ENCODE measurements at regions not wholly inside any gene's neighbourhood (a gene's known extent, or its start where the extent isn't known, plus 50 kb on each side); places are given as distances from the start of the nearest gene placed in this dataset.
"Not testable (repeated sequence)": the region's sequence is repeated elsewhere in the genome, so short reads cannot be mapped to it uniquely, and the experiment has no call there.

DNA sequence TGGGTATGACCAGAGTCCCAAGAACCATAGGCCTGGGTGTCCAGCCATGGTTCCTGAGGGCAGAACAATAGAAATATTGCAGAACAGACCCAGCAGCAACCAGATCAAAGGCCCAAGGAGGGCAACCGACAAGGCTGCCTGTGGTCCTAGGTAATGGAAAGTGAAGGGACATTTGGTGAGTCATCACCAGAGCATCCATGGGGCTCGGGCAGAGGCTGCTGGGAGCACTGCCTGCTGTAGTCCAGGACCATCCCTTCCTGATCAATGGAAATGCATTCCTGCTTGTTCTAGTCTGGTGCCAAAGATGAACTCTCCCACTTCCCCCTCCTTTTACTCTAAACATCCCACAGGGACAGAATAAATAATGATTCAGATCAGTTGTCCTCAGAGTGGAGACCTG lies 172.8 kb upstream of the CACNA1E start:
- H3K9me3 ChIP-seq (ENCODE audit: low read depth, low read length), result no peaks in the 10 kb centered on the region
- no peaks in the 10 kb centered on the region for H3K4me1 ChIP-seq (ENCODE audit: insufficient read depth, low read length)
- peaks cover 12% of the 10 kb centered on the region for H3K27me3 ChIP-seq (ENCODE audit: insufficient read depth, low read length)
- H3K4me3 ChIP-seq (ENCODE audit: low read length), result no peak overlapping the region

GRCh38 chr1:181312946-181313345 lies 170.4 kb upstream of the CACNA1E start:
- H3K9me3 ChIP-seq (ENCODE audit: low read depth, low read length), result no peaks in the 10 kb centered on the region
- peaks cover 29% of the 10 kb centered on the region for H3K27me3 ChIP-seq (ENCODE audit: insufficient read depth, low read length)
- H3K4me3 ChIP-seq (ENCODE audit: low read length), result no peak overlapping the region
- no peaks in the 10 kb centered on the region for H3K4me1 ChIP-seq (ENCODE audit: insufficient read depth, low read length)

- Histone ChIP-seq H3K9me3 (ENCODE audit: low read depth, low read length) (no peaks in the 10 kb centered on the region), H3K27me3 (ENCODE audit: insufficient read depth, low read length) (peaks cover 34% of the 10 kb centered on the region), H3K4me3 (ENCODE audit: low read length) (no peak overlapping the region), H3K4me1 (ENCODE audit: insufficient read depth, low read length) (no peaks in the 10 kb centered on the region)
These were observed 169.9 kb upstream of the CACNA1E start for GRCh38 chr1:181313466-181313865.

DNA sequence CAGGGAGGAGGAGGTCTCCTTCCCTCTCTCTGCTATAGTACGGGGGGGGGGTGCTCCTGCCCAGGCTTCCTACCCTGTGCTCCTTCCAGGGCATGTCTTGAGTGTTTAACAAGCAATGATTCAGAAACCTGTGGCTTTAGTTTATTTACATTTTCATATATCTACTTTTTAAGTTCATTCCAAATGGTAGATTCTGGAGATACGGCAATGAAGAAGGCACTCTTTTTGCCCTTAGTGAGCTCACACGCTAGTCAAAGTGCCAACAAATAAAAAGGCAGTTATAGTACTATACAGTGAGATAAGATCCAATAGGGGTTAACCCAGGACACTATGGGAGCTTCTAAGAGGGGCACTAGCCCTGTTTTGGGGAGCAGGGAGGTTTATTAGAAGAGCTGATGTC lies 169.3 kb upstream of the CACNA1E start:
- no peak overlapping the region for H3K4me3 ChIP-seq (ENCODE audit: low read length)
- H3K27me3 ChIP-seq (ENCODE audit: insufficient read depth, low read length), result peaks cover 40% of the 10 kb centered on the region
- H3K4me1 ChIP-seq (ENCODE audit: insufficient read depth, low read length), result no peaks in the 10 kb centered on the region
- H3K9me3 ChIP-seq (ENCODE audit: low read depth, low read length), result no peaks in the 10 kb centered on the region

DNA sequence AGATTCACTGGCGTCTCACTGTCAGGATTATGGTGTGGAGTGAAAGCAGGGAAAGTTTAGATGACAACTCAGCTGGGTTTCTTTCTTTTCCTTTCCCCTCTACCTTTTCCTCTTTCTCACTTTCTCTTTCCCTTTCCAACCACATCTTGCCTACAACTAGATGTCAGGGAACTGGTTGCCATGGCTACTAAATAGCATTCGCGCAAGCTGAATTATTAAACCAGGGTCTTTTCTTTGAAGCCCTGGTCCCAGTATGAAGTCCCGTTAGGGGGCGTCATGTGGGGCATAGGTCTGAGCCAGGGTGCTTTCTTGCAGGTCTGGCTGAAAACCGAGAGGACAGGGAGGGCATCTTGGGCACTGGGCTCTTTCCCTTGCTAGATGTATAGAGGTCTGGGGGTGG lies 168.4 kb upstream of the CACNA1E start:
- Histone ChIP-seq H3K4me3 (ENCODE audit: low read length) (no peak overlapping the region), H3K27me3 (ENCODE audit: insufficient read depth, low read length) (peaks cover 49% of the 10 kb centered on the region), H3K4me1 (ENCODE audit: insufficient read depth, low read length) (no peaks in the 10 kb centered on the region), H3K9me3 (ENCODE audit: low read depth, low read length) (no peaks in the 10 kb centered on the region)

GRCh38 chr1:181317261-181317930 lies 165.9 kb upstream of the CACNA1E start:
- Histone ChIP-seq H3K4me3 (ENCODE audit: low read length) (no peak overlapping the region), H3K9me3 (ENCODE audit: low read depth, low read length) (no peaks in the 10 kb centered on the region), H3K4me1 (ENCODE audit: insufficient read depth, low read length) (no peaks in the 10 kb centered on the region), H3K27me3 (ENCODE audit: insufficient read depth, low read length) (peaks cover 58% of the 10 kb centered on the region)

- no peaks in the 10 kb centered on the region for H3K4me1 ChIP-seq (ENCODE audit: insufficient read depth, low read length)
- H3K9me3 ChIP-seq (ENCODE audit: low read depth, low read length), result no peaks in the 10 kb centered on the region
- H3K27me3 ChIP-seq (ENCODE audit: insufficient read depth, low read length), result peaks cover 53% of the 10 kb centered on the region
- H3K4me3 ChIP-seq (ENCODE audit: low read length), result no peak overlapping the region
These were observed 165.1 kb upstream of the CACNA1E start for GRCh38 chr1:181318022-181318857.

DNA sequence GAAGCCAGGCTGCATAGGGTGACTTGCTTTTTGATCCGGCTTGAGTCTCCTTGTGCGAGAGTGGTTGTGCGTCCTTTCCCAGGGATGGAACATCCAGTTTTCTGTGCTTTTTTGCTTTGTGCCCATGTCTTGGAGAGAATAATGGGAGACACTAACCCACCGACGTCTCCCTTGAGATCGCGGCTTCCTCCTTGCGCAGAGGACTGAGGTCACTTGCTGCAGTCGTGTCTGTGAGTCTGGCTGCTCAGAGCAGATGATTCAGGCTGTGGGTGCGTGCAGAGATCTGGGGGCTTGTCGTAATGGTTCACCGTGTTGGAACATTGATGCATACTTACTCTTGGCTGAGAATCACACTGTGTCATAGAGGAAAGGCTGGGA lies 164.5 kb upstream of the CACNA1E start:
- Histone ChIP-seq H3K27me3 (ENCODE audit: insufficient read depth, low read length) (peaks cover 49% of the 10 kb centered on the region), H3K9me3 (ENCODE audit: low read depth, low read length) (no peaks in the 10 kb centered on the region), H3K4me3 (ENCODE audit: low read length) (no peak overlapping the region), H3K4me1 (ENCODE audit: insufficient read depth, low read length) (no peaks in the 10 kb centered on the region)

DNA sequence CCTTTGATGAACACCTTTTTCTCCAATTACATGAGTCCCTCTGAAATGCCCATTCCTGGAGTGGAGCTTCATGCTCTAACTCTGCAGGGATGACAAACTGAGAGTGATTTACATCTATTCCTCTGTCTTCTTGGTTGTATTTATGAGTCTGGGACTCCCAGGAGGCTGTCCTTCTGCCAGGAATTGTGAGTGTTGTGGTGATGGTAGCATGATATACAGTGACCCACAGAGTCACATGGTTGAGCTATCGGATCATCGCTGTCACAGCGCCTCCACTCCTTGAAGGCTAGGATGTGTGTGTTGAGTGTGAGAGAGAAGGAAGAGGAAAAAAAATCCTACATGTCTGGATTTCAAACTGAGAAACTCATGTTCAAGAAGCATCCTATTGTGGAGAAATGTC lies 163.4 kb upstream of the CACNA1E start:
- Histone ChIP-seq H3K27me3 (ENCODE audit: insufficient read depth, low read length) (peaks cover 49% of the 10 kb centered on the region), H3K9me3 (ENCODE audit: low read depth, low read length) (no peaks in the 10 kb centered on the region), H3K4me3 (ENCODE audit: low read length) (no peak overlapping the region), H3K4me1 (ENCODE audit: insufficient read depth, low read length) (no peaks in the 10 kb centered on the region)

DNA sequence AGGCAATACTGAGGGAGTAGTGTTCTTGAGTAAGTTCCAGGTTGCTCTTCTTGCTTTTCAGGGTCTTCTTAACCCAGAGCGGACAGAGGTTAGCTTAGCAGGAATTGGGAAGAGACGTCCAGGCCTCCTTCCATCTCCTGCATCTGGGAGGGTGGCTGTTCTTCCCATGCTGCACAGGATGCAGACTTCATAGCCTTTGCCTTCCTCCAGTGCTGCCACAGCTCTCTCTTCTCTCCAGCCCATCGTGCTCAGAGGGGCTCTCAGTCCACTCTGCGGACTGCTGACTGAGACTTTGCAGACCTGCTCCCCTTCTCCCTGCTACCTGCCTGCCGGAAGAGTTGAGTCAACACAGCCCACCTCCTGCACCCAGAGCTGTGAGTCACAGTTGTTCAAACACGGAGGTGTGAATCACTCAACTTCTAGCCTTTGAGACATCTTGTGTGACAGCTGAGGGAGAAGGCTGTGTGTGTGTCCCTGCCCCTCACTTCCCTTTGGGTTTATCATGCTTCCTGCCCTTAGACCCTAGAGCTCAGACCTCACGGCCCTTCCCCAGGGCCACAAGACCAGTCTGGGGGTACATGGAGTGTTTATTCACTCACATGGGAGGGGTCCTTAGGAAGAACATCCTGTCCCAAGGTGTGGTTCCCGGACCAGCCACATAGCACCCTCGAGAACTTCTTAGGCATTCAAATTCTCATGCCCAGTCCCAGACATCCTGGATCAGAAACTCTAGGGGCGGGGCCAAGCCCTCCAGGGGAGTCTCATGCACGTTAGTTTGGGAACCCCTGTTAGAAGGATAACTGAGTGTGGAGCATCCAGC lies 158.3 kb upstream of the CACNA1E start:
- Histone ChIP-seq H3K27me3 (ENCODE audit: insufficient read depth, low read length) (peaks cover 9% of the 10 kb centered on the region), H3K4me3 (ENCODE audit: low read length) (no peak overlapping the region), H3K4me1 (ENCODE audit: insufficient read depth, low read length) (no peaks in the 10 kb centered on the region), H3K9me3 (ENCODE audit: low read depth, low read length) (no peaks in the 10 kb centered on the region)

DNA sequence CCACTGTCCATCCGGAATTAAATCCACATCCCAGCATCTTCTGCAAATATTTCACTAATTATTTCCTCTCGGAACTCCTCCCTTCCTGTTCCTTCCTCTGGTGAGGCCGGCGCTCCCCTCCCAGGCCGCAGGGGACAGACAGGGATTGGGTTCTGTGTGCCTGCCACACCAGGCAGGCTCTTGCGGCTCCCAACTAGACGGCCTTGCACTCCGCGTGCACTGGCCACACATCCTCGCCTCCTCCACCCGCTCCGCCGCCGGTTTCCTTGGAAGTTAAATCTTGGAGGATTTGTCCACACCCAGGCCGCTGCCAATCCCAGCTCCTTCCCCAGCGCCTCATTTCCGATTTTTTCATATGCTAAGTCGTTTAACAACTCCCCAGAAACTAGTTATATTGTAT lies 157.6 kb upstream of the CACNA1E start:
- H3K4me3 ChIP-seq (ENCODE audit: low read length); H3K9me3 ChIP-seq (ENCODE audit: low read depth, low read length); H3K27me3 ChIP-seq (ENCODE audit: insufficient read depth, low read length); H3K4me1 ChIP-seq (ENCODE audit: insufficient read depth, low read length): not testable (repeated sequence)

- Histone ChIP-seq H3K9me3 (ENCODE audit: low read depth, low read length) (no peaks in the 10 kb centered on the region), H3K27me3 (ENCODE audit: insufficient read depth, low read length) (no peaks in the 10 kb centered on the region), H3K4me3 (ENCODE audit: low read length) (no peak overlapping the region), H3K4me1 (ENCODE audit: insufficient read depth, low read length) (no peaks in the 10 kb centered on the region)
These were observed 157.0 kb upstream of the CACNA1E start for GRCh38 chr1:181326348-181326747.

- H3K4me1 ChIP-seq (ENCODE audit: insufficient read depth, low read length), result no peaks in the 10 kb centered on the region
- no peak overlapping the region for H3K4me3 ChIP-seq (ENCODE audit: low read length)
- H3K27me3 ChIP-seq (ENCODE audit: insufficient read depth, low read length), result no peaks in the 10 kb centered on the region
- no peaks in the 10 kb centered on the region for H3K9me3 ChIP-seq (ENCODE audit: low read depth, low read length)
These were observed 155.5 kb upstream of the CACNA1E start for GRCh38 chr1:181327796-181328195.

- Histone ChIP-seq H3K4me3 (ENCODE audit: low read length) (no peak overlapping the region), H3K9me3 (ENCODE audit: low read depth, low read length) (no peaks in the 10 kb centered on the region), H3K4me1 (ENCODE audit: insufficient read depth, low read length) (no peaks in the 10 kb centered on the region)
These were observed 148.6 kb upstream of the CACNA1E start for GRCh38 chr1:181334724-181335123.

DNA sequence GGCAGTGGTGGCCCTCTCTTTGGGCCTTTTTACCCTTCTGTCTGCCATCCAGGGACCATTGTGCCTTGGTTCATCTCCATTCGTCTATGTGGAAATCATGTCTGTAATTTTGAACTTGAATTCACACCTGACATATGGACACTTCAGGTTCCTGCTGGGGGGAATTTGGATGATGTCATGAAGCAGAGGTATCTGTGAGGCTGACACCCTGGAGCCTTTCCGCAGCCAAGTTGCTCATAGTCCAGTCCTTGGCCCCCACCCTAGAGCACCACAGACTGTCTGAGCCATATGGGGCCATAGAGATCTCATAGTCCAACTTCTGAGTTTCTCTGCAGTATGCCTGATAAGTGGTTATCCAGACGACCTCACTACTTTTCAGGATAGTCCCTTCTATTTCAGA lies 147.7 kb upstream of the CACNA1E start:
- no peaks in the 10 kb centered on the region for H3K27me3 ChIP-seq (ENCODE audit: insufficient read depth, low read length)

More at GRCh38 chr1:181334724-181335123, 148.6 kb upstream of the CACNA1E start:
- H3K27me3 ChIP-seq (ENCODE audit: insufficient read depth, low read length), result no peaks in the 10 kb centered on the region

More for the DNA sequence above, 147.7 kb upstream of the CACNA1E start:
- no peaks in the 10 kb centered on the region for H3K9me3 ChIP-seq (ENCODE audit: low read depth, low read length)
- H3K4me1 ChIP-seq (ENCODE audit: insufficient read depth, low read length), result no peaks in the 10 kb centered on the region
- no peak overlapping the region for H3K4me3 ChIP-seq (ENCODE audit: low read length)
